ENCODE measurements at regions not wholly inside any gene's neighbourhood (a gene's known extent, or its start where the extent isn't known, plus 50 kb on each side); places are given as distances from the start of the nearest gene placed in this dataset.

- DNase-seq: no peak
Observed at GRCh38 chr4:3343358-3343757, 50.5 kb downstream of the RGS12 start.

DNA sequence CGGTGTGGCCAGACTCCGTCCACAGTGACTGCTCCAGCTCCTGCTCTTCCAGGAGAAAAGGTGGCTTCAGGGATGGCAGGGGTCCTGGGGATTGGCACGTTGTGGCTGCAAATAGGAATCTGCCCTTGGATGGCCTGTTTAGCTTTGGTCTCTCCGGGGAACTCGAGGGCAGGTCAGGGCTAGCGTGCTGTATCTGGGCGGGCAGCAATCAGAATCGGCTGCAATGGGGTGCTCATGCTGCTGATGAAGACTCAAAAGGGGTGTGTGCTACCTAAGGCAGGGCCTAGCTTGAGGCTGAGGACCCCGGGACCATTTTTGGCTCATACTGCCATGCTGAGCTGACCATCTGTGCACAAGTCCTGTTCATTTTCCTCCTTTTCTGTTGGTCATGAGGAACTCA is 51.3 kb downstream of the RGS12 start:
- no peak for DNase-seq

DNA sequence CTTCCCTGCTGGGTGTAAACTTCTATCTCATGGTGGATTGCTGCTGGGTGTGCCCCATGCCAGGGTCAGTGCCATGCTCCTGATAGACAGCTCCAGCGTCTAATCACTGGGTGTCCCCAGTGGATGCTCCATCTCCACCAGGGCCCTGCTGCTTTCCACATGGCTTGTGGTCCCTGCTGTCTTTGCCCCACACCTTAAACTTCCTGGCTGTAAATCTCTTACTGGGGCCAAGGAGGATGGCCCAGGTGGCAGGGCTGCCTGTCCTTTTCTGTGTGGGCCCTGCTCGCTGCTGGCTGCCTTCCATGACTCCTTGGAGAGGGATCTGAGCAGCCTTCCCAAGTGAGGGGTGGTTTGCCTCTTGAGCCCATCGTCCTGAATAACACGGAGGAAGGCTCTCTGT is 51.8 kb downstream of the RGS12 start:
- no peak for DNase-seq

GRCh38 chr4:3345384-3345783 is 52.6 kb downstream of the RGS12 start:
- no peak for DNase-seq

DNA sequence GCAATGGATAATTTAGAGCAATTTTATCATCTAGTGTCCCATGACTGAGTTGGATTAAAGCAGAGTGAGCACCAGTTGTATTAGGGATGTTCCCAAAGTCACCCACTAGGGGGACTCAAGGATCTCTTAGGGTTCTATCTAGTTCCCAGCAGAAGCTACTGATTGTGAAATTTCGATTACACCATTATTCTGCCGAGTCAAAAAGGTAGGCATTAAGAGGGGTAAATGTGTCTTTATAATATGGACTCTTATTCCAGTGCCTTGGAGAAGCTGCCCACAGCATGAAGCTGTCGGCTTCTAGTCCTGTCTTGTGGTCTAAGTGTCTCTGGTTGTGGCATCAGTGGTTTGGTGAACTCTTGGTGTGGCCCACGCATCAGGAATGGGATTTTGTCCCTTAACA is 53.3 kb downstream of the RGS12 start:
- DNase-seq: peak; percentile 61

- no peak for DNase-seq
Observed at GRCh38 chr4:3347871-3348270, 55.0 kb downstream of the RGS12 start.

GRCh38 chr4:3348621-3349020 is 55.8 kb downstream of the RGS12 start:
- DNase-seq: no peak

GRCh38 chr4:3349116-3349515 is 56.3 kb downstream of the RGS12 start:
- DNase-seq: no peak

- no peak for DNase-seq
Observed at GRCh38 chr4:3351997-3352396, 59.2 kb downstream of the RGS12 start.

GRCh38 chr4:3352505-3352904 is 59.7 kb downstream of the RGS12 start:
- no peak for DNase-seq

DNA sequence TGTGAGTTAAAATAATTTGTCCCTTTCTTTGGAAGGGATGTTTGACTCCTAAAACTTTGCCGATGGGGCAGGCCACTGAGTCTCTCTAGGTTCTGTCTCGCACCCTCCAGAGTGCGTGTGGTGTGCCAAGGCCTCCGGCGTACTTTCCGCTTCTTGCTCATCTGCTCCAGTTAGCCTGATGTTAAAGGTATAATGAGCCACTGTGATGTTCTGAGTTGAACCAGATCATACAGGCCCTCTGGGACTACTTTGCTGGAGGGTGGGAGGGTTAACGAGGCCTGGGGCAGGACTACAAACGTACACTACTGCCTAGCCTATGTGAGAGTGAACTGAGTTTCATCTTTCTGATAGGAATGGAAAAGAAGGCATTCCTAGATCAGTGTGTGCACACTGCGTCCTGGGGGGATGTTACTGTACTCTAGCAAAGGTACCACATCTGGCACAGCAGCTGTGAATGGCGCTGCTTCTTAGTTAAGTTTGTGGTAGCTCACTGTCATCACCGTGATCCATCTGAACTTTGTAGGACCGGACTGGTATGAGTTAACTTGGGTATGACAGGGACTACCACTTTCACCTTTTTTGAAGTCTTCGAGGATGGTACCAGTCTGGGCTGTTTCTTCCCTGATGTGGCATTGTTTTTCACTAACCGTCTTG is 60.2 kb downstream of the RGS12 start:
- no peak for DNase-seq

- DNase-seq: no peak
Observed at GRCh38 chr4:3353752-3354454, 61.1 kb downstream of the RGS12 start.

- no peak for DNase-seq
Observed at GRCh38 chr4:3354455-3354811, 61.6 kb downstream of the RGS12 start.

DNA sequence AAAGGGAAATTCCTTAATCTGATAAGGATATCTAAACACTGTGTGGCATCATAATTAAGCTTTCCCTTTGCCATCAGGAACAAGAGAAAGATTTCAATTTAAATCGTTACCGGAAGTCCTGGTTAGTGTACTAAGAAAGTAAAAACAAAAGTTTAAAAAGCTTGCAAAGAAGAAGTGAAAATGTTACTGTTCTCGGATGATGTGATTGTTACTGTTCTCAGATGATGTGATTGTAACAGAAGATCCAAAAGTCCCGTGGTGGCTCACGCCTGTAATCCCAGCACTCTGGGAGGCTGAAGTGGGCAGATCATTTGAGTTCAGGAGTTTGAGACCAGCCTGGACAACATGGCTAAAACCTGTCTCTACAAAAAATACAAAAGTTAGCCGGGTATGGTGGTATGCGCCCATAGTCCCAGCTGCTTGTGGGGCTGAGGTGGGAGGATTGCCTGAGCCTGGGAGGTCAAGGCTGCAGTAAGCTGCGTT is 62.5 kb downstream of the RGS12 start:
- DNase-seq: no peak

DNA sequence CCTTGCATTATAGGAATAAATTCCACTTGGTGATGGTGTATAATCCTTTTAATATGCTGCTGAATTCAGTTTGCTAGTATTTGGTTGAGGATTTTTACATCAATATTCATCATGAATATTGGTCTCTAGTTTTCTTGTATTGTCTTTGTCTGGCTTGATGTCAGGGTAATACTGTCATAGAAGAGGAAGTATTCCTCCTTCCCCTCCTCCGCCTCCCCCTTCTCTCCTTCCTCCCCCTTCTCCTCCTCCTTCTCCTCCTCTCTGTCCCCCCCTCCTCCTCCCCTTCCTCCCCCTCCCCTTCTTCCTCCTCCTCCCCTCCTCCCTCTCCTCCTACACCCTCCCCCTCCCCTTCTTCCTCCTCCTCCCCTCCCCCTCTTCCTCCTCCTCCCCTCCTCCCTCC is 65.8 kb downstream of the RGS12 start:
- no peak for DNase-seq

DNA sequence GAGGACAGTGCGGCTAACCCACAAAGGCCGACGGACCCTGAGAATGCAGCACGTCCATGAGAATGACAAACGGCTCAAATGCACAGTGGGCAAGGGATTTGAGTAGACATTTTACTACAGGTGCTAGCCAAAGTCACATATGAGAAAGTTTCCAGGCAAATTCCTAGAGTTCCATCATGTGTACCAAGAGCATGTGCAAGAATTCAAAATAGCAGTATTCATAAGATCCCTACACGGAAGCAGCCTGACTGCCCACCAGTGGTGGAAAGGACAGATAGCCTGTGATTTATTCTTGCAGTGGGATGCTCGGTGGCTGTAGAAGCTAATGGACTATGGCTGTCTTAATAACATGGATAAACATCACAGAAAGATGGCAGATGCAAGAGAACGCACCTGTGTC is 68.0 kb downstream of the RGS12 start:
- DNase-seq: no peak

- no peak for DNase-seq
Observed at GRCh38 chr4:3361406-3361805, 68.6 kb downstream of the RGS12 start.

DNA sequence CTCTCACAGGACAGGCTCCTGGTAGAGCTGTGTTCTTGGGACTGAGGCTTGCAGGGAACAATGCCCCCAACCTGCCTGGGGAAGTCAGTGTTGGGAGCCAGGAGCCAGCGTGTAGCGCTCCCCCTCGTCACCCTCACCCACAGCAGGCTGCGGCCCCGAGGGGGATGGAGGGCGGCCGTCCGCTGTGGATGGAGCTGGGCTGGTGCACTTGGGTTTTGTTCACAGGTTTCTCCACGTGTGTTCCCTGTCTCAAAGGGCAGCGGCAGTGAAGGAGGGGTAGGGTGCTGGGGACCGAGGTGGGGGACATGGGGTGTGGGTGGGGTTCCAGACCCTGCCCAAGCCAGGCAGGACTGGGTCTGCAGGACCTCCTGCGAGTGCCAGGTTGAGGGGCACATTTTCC is 69.1 kb downstream of the RGS12 start:
- DNase-seq: no peak

GRCh38 chr4:3362431-3363287 is 69.8 kb downstream of the RGS12 start:
- DNase-seq: no peak

- DNase-seq: no peak
Observed at GRCh38 chr4:3363411-3364141, 70.8 kb downstream of the RGS12 start.

DNA sequence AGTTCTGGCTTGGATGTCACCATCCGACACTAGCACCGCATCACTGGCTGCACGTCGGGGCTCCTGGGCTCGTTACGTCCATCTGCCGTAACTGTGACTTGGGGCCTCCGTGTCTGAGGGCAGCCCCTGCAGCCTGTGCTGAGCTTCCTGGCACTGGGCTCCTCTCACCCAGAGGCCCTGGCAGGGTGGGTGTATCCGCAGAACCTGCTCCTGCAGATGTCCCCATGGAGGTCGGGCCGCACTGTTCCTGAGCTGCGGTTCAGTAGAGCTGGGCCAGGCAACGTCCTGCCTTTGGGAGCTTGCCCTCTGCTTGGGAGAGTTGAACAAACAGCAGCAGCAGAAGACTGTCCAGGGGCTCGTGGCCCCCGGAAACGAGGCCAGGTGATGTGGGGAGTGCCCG is 71.4 kb downstream of the RGS12 start:
- DNase-seq: no peak

DNA sequence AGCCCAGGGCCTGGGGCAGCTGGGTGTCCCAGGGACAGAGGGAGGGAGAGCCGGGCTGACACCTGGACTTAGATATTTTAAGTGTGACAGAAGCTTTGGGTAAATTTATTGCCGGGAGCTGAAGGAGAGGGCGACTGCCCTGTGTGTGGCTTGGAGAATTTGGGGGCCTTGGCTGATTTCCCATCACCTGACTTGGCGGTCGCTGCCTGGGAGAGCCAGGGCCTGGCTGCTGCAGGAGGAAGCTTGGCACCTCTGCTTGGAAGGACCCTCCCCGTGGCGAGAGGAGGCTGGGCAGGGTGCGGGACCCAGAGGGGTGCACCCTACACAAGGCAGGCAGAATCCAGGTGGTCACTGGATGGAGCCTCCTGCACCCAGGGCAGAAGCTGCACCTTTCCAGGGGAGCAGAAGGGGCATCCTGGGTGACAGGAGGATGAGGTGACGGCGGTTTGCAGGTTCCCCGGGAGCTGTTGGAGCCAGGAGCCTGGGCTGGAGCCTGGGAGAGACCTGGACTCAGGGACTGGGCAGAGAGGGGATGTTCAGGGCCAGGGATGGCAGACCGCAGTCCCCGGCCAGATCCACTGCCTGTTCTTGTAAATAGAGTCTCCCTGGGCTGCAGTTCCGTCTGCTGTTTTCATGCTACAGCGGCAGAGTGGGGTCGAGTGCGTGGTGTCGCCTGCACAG is 72.0 kb downstream of the RGS12 start:
- no peak for DNase-seq

- no peak for DNase-seq
Observed at GRCh38 chr4:3365326-3365725, 72.5 kb downstream of the RGS12 start.

Measured in CD4-positive, alpha-beta T cell treated with Interleukin-12 subunit alpha and Interleukin-12 subunit beta, for 1 hour (primary cell).